ENCODE measurements at regions not wholly inside any gene's neighbourhood (a gene's known extent, or its start where the extent isn't known, plus 50 kb on each side); places are given as distances from the start of the nearest gene placed in this dataset.

GRCh38 chr9:20216438-20216837 lies 405.9 kb downstream of the MLLT3 start:
- TF ChIP-seq ZFX (IDR thresholded peaks at IDR 0.05; ENCODE audit: borderline replicate concordance) (no peak), CTCF (IDR thresholded peaks at IDR 0.05) (no peak)
- H3K27ac ChIP-seq: no peak overlapping the region

DNA sequence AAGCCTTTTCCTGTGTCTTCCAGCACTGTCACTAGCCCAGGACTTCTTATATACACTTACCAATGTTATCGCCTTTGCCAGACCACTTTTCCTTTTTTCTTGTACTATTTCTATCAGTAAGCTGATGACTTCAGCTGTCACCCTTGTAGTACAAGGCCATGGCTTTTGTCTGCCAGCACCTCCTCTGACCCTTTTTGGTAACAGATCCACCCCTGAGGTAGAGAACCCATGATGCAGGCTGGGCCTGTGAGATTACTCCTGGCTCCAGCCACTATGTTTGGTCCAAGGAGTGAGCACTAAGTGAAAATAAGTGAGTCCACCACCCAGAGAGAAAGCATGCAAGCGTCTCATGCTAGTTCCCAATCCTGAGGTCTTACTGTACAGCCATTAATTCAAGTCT lies 406.7 kb downstream of the MLLT3 start:
- no peak for TF ChIP-seq ZFX (IDR thresholded peaks at IDR 0.05; ENCODE audit: borderline replicate concordance)
- no peak for TF ChIP-seq CTCF (IDR thresholded peaks at IDR 0.05)
- H3K27ac ChIP-seq: no peak overlapping the region

- no peak for TF ChIP-seq ZFX (IDR thresholded peaks at IDR 0.05; ENCODE audit: borderline replicate concordance)
- no peak for TF ChIP-seq CTCF (IDR thresholded peaks at IDR 0.05)
- no peak overlapping the region for H3K27ac ChIP-seq
Measured at GRCh38 chr9:20212806-20213205, 409.5 kb downstream of the MLLT3 start.

DNA sequence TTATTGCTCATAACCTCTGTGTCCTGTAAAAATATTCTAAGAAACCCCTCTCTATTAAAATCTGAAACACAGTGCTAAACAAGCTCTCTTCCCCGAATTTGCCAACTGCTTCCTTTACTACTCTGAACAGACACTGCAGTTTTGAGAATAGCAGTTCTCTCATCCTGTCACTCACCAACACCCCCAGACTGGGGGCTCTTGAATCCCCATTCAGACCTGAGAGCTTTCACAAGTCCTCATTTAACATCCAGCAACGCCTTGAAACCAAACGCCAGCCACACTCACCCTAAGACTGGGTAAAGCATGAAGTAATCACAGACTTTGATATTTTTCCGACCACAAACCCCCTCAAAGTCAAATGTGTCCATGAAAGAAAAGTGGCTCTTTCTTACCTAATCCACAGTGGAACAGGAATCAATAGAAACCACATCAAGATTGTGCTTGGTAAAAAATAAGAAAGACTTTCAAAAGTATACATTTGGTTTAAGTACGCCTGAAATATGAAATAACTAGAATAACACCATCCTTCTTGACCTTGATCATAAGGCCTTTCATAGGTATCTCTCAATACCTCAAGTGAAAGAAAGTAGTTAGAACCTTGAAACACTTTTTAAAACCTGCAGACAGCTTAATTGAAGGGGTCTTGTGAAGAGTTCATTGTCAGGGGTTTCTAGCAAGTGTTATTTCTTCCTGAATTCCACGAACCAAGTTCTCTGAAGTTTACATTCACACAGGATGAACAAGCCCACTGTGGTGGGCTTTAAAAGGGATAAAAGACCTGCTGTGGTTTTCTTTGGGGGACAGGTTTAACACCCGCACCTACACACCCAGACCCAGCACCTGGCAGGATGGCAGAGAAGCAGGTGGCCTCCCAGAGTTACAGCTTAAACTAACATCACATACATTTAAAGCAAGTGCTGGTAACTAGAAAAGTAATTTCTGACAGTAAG lies 412.6 kb downstream of the MLLT3 start:
- H3K27ac ChIP-seq: no peak overlapping the region
- no peak for TF ChIP-seq CTCF (IDR thresholded peaks at IDR 0.05)
- no peak for TF ChIP-seq ZFX (IDR thresholded peaks at IDR 0.05; ENCODE audit: borderline replicate concordance)

- H3K27ac ChIP-seq: no peak overlapping the region
- TF ChIP-seq ZFX (IDR thresholded peaks at IDR 0.05; ENCODE audit: borderline replicate concordance) (no peak), CTCF (IDR thresholded peaks at IDR 0.05) (no peak)
Measured at GRCh38 chr9:20208961-20209371, 413.3 kb downstream of the MLLT3 start.

- no peak overlapping the region for H3K27ac ChIP-seq
- no peak for TF ChIP-seq ZFX (IDR thresholded peaks at IDR 0.05; ENCODE audit: borderline replicate concordance)
- no peak for TF ChIP-seq CTCF (IDR thresholded peaks at IDR 0.05)
Measured at GRCh38 chr9:20208226-20208625, 414.1 kb downstream of the MLLT3 start.

- H3K27ac ChIP-seq: no peak overlapping the region
- TF ChIP-seq CTCF (IDR thresholded peaks at IDR 0.05) (no peak), ZFX (IDR thresholded peaks at IDR 0.05; ENCODE audit: borderline replicate concordance) (no peak)
Measured at GRCh38 chr9:20207176-20207575, 415.1 kb downstream of the MLLT3 start.

All from 22Rv1 (cell line).